Astrocyte of the spinal cord (primary cell): ENCODE measurements at regions not wholly inside any gene's neighbourhood (a gene's known extent, or its start where the extent isn't known, plus 50 kb on each side); places are given as distances from the start of the nearest gene placed in this dataset.

ENCODE experiments used
- DNase-seq: peaks from one replicate; pipeline ENCODE4 v3.0.0; 2011; ENCODE audit warnings: low read depth, low spot score
- H3K4me3 ChIP-seq: 2 replicates; pipeline ENCODE4 v1.5.1; 2011; ENCODE audit warnings: low read depth, mild to moderate bottlenecking, low read length, moderate library complexity
- in situ Hi-C: cut with HindIII; loops from 2 replicates; pipeline ENCODE4 v1.10.0; 2017; ENCODE audit warnings: low sequenced_read_pairs
- TF ChIP-seq, protein P1 (sequence below): IDR thresholded peaks from 2 replicates; pipeline ENCODE4 v1.5.1; 2012; ENCODE audit warnings: low read depth, mild to moderate bottlenecking, low read length, inconsistent platforms

DNA sequence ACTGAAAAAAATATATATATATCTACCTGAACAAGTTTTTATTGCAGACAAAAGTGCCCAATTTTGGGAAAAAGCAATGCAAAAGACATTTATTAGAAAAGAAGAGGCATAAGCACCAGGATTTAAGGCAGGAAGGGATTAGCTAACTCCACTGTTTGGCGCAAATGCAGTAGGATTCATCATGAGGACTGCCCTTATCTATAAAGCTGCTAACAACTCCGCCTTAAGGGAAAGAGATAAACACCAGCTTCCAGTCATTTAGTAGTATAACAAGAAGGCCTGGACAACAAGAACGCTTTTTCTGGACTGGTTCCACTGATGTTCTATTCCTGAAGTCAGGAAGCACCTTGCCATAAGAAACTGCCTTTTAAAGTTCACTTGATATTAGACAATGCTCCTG lies 52.9 kb upstream of the FSHR start:
- no peak overlapping the region for H3K4me3 ChIP-seq
- TF ChIP-seq, protein P1, sequence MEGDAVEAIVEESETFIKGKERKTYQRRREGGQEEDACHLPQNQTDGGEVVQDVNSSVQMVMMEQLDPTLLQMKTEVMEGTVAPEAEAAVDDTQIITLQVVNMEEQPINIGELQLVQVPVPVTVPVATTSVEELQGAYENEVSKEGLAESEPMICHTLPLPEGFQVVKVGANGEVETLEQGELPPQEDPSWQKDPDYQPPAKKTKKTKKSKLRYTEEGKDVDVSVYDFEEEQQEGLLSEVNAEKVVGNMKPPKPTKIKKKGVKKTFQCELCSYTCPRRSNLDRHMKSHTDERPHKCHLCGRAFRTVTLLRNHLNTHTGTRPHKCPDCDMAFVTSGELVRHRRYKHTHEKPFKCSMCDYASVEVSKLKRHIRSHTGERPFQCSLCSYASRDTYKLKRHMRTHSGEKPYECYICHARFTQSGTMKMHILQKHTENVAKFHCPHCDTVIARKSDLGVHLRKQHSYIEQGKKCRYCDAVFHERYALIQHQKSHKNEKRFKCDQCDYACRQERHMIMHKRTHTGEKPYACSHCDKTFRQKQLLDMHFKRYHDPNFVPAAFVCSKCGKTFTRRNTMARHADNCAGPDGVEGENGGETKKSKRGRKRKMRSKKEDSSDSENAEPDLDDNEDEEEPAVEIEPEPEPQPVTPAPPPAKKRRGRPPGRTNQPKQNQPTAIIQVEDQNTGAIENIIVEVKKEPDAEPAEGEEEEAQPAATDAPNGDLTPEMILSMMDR, result no peak
- in situ Hi-C loops, result no loop called here
- DNase-seq, result no peak
